HG03521 (cell line): ENCODE measurements at regions not wholly inside any gene's neighbourhood (a gene's known extent, or its start where the extent isn't known, plus 50 kb on each side); places are given as distances from the start of the nearest gene placed in this dataset.
A peak's percentile ranks its signal among the peaks of the same experiment; 100 is the strongest.
"Not testable (repeated sequence)": the region's sequence is repeated elsewhere in the genome, so short reads cannot be mapped to it uniquely, and the experiment has no call there.

Experiments used
- ATAC-seq: cut with Tn5 transposase; IDR thresholded peaks from one replicate; pipeline ENCODE4 v1.9.1; 2021; ENCODE audit warnings: mild to moderate bottlenecking, moderate library complexity; ENCODE audit not compliant: unreplicated experiment

- ATAC-seq = no peak
Measured at GRCh38 chr4:162498168-162498567, 334.4 kb upstream of the FSTL5 start.

GRCh38 chr4:162497564-162498167, 333.9 kb upstream of the FSTL5 start:
- ATAC-seq = peak; percentile 75

DNA sequence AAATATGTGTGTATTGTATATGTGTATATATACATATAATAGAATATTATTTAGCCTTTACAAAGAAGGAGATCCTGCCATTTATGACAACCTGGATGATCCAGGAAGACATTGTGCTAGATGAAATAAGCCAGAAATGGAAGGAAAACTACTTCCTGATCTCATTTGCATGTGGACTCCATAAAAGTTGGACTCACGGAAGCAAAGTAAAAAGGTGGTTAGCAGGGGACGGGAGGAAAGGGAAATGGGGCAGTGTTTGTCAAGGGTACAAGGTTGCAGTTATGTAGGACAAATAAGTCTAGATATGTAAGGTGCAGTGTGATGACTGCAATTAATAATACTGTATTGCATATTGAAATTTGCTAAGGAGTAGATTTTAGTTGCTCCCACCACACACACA, 331.1 kb upstream of the FSTL5 start:
- no peak for ATAC-seq

DNA sequence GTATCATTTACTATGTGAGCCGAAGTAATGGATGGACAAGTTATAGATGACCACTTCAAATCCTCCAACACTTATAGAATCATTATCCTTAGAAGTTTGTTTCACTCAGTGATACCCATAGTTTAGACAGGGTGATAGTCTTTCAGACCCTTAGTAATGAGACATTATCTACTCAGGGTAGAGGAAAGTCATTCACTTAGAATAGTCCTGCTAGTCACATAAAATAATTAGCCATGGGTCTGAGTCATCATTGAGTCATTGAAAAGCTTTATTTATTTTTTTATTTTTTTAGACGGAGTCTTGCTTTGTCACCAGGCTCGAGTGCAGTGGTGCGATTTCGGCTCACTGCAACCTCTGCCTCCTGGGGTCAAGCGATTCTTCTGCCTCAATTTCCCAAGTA, 321.7 kb upstream of the FSTL5 start:
- no peak for ATAC-seq

- no peak for ATAC-seq
Measured at GRCh38 chr4:162475246-162475645, 311.4 kb upstream of the FSTL5 start.

- ATAC-seq = no peak
Measured at GRCh38 chr4:162469977-162470376, 306.2 kb upstream of the FSTL5 start.

- ATAC-seq = not testable (repeated sequence)
Measured at GRCh38 chr4:162465356-162465755, 301.6 kb upstream of the FSTL5 start.

- ATAC-seq = no peak
Measured at GRCh38 chr4:162461952-162462351, 298.2 kb upstream of the FSTL5 start.

GRCh38 chr4:162458051-162458450, 294.3 kb upstream of the FSTL5 start:
- ATAC-seq = no peak

DNA sequence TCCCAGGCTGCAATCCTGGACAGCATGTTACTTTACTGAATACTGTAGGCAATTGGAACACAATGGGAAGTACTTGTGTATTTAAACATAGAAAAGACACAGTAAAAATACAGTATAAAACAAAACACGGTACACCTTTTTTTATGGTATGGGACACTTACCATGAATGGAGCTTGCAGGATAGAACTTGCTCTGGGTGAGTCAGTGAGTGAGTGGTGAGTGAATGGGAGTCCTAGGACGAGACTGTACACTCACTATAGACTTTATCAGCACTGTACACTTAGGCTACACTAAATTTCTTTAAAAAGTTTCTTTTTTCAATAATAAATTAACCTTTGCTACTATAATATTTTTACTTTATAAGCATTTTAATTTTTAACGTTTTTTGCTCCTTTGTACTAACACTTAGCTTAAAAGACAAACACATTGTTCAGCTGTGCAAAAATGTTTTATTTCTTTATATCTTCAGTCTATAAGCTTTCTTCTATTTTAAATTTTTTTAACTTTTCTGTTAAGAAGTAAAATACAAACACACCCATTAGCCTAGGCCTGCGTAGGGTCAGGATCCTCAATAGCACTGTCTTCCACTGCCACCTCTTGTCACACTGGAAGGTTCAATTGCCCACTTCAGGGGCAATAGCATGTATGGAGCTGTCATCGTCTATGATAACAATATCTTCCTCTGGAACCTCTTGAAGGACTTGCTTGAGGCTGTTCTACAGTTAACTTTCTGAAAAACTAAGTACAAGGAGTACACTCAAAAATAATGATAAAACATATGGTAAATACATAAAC, 293.5 kb upstream of the FSTL5 start:
- no peak for ATAC-seq

- no peak for ATAC-seq
Measured at GRCh38 chr4:162456106-162456505, 292.3 kb upstream of the FSTL5 start.

GRCh38 chr4:162450531-162451035, 286.8 kb upstream of the FSTL5 start:
- no peak for ATAC-seq

- ATAC-seq = no peak
Measured at GRCh38 chr4:162443510-162443909, 279.7 kb upstream of the FSTL5 start.

GRCh38 chr4:162442128-162442527, 278.3 kb upstream of the FSTL5 start:
- no peak for ATAC-seq

- ATAC-seq = no peak
Measured at GRCh38 chr4:162422312-162422711, 258.5 kb upstream of the FSTL5 start.

GRCh38 chr4:162410854-162411253, 247.1 kb upstream of the FSTL5 start:
- ATAC-seq = no peak

- ATAC-seq = no peak
Measured at GRCh38 chr4:162409048-162409447, 245.2 kb upstream of the FSTL5 start.

GRCh38 chr4:162408309-162408708, 244.5 kb upstream of the FSTL5 start:
- ATAC-seq = no peak

GRCh38 chr4:162406637-162407365, 243.0 kb upstream of the FSTL5 start:
- no peak for ATAC-seq

- no peak for ATAC-seq
Measured at GRCh38 chr4:162403932-162404331, 240.1 kb upstream of the FSTL5 start.

DNA sequence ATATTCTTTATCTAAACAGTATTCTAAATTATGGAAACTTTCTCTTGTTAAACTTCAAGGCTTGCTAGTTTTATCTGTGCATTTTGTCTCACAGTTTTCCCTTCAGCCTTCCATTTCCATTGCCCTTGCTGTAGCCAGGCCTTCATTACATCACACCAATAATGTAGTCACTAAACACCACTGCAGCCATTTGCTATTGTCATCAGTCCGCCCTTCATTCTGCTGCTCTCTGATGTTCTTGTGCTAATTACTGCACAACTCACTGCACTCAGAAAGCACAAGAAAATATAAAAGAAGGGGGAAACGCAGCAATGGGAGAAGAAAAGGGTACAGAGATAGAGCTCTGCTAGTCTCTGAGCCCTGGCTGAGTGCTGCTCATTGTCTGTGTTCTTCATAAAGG, 239.6 kb upstream of the FSTL5 start:
- ATAC-seq = no peak

GRCh38 chr4:162401021-162401420, 237.2 kb upstream of the FSTL5 start:
- no peak for ATAC-seq
